A549 (cell line): ENCODE measurements at regions not wholly inside any gene's neighbourhood (a gene's known extent, or its start where the extent isn't known, plus 50 kb on each side); places are given as distances from the start of the nearest gene placed in this dataset.

Source experiments
- ATAC-seq, 2 experiments: fragments of 200-7000 bp in 1 of 2; fragments of >200 bp in 1 of 2; cut with Nextera tagmentation in 1 of 2; cut with Tn5 transposase in 1 of 2; 3 replicates each; pipeline versions ENCODE4 v1.8.0 to v1.9.1; 2018 to 2020; ENCODE audit warnings: mild to moderate bottlenecking in 1 of 2, moderate library complexity in 1 of 2
- CTCF ChIA-PET: fragments of 300-600 bp; sonication (Branson Sonifier 250); formaldehyde crosslinking; extraction: SDS; loops from one replicate; lab custom pipeline; 2021; ENCODE audit warnings: antibody characterized with exemption, inconsistent platforms; lab: Yijun Ruan, JAX
- POLR2A ChIA-PET: fragments of 350-600 bp; formaldehyde crosslinking; extraction: SDS; loops from one replicate; lab custom pipeline; 2021; ENCODE audit warnings: antibody characterized with exemption, inconsistent platforms; lab: Yijun Ruan, JAX
- DNase-seq, 2 experiments: peaks; one replicate each; pipeline versions ENCODE4 v3.0.0 to v3.0.0-alpha.2; 2011 to 2016; ENCODE audit warnings: low read depth in 1 of 2, low spot score in 1 of 2
- FAIRE-seq: peaks from 2 replicates; lab custom pipeline; 2011; peaks lifted over from hg19 to GRCh38; lab: Jason Lieb, UNC
- H3K27ac ChIP-seq, 2 experiments: fragments of >200 bp; sonication (Bioruptor Twin); formaldehyde crosslinking; 3 replicates each; pipeline ENCODE4 v1.5.1; 2016 to 2017
- H3K4me1 ChIP-seq: fragments of >200 bp; sonication (Bioruptor Twin); formaldehyde crosslinking; 3 replicates; pipeline ENCODE4 v1.6.1; 2016
- H3K4me2 ChIP-seq: fragments of >200 bp; sonication (Bioruptor Twin); formaldehyde crosslinking; 3 replicates; pipeline ENCODE4 v1.6.1; 2016
- H3K4me3 ChIP-seq: fragments of >200 bp; sonication (Bioruptor Twin); formaldehyde crosslinking; 3 replicates; pipeline ENCODE4 v1.5.1; 2016
- H3K9me3 ChIP-seq: fragments of >200 bp; sonication (Bioruptor Twin); formaldehyde crosslinking; 3 replicates; pipeline ENCODE4 v1.6.1; 2016
- BHLHE40 ChIP-seq: IDR thresholded peaks from 2 replicates; pipeline ENCODE4 v1.6.1; 2012; ENCODE audit warnings: low read depth, low read length, inconsistent platforms
- CBX2 ChIP-seq: fragments of 200-600 bp; sonication (generic); IDR thresholded peaks from 2 replicates; pipeline ENCODE4 v1.6.1; 2016; ENCODE audit warnings: low read depth, mild to moderate bottlenecking, borderline replicate concordance
- CBX8 ChIP-seq: fragments of 200-600 bp; sonication (generic); IDR thresholded peaks from 2 replicates; pipeline ENCODE4 v1.6.1; 2016
- CHD2 ChIP-seq: fragments of 150-350 bp; IDR thresholded peaks from 2 replicates; pipeline ENCODE4 v1.6.1; 2014; ENCODE audit warnings: low read length; ENCODE audit not compliant: partially characterized antibody
- CHD4 ChIP-seq: fragments of 200-600 bp; sonication (generic); IDR thresholded peaks from 2 replicates; pipeline ENCODE4 v1.6.1; 2016; ENCODE audit warnings: antibody characterized with exemption, mild to moderate bottlenecking, borderline replicate concordance
- EHF ChIP-seq: fragments of 250-450 bp; sonication (Bioruptor Pico); IDR thresholded peaks from 2 replicates; pipeline ENCODE4 v1.5.0; 2020; ENCODE audit warnings: mild to moderate bottlenecking
- EHMT2 ChIP-seq: fragments of 200-600 bp; sonication (generic); IDR thresholded peaks from 2 replicates; pipeline ENCODE4 v1.6.1; 2016; ENCODE audit warnings: antibody characterized with exemption, low read depth, mild to moderate bottlenecking, moderate library complexity
- ESRRA ChIP-seq: fragments of 150-350 bp; IDR thresholded peaks from 2 replicates; pipeline ENCODE4 v1.6.1; 2014; ENCODE audit warnings: mild to moderate bottlenecking, low read length, borderline replicate concordance
- FOXS1 ChIP-seq: fragments of 250-450 bp; sonication (Bioruptor Pico); IDR thresholded peaks from 2 replicates; pipeline ENCODE4 v1.5.0; 2020; ENCODE audit warnings: mild to moderate bottlenecking, moderate library complexity
- GATA3 ChIP-seq: IDR thresholded peaks from 2 replicates; pipeline ENCODE4 v1.6.1; 2012; ENCODE audit warnings: borderline replicate concordance
- HDAC2 ChIP-seq: fragments of 200-600 bp; sonication (generic); IDR thresholded peaks from 2 replicates; pipeline ENCODE4 v1.6.1; 2016
- HOXA7 ChIP-seq: fragments of 250-450 bp; sonication (Bioruptor Pico); IDR thresholded peaks from 2 replicates; pipeline ENCODE4 v1.5.0; 2020; ENCODE audit warnings: mild to moderate bottlenecking, moderate library complexity
- JUN ChIP-seq, 2 experiments: fragments of >200 bp; sonication (Bioruptor Twin); formaldehyde crosslinking; IDR thresholded peaks; 2 replicates in 1 of 2; 3 replicates in 1 of 2; pipeline ENCODE4 v1.6.1; 2016 to 2017
- JUNB ChIP-seq: fragments of >200 bp; sonication (Bioruptor Twin); formaldehyde crosslinking; IDR thresholded peaks from 2 replicates; pipeline ENCODE4 v1.6.1; 2016
- MYC ChIP-seq: IDR thresholded peaks from 2 replicates; pipeline ENCODE4 v1.6.1; 2012; ENCODE audit warnings: mild to moderate bottlenecking, inconsistent platforms, low read length, improper control_type of control experiment, borderline replicate concordance
- NPAS2 ChIP-seq: fragments of 250-450 bp; sonication (Bioruptor Pico); IDR thresholded peaks from 2 replicates; pipeline ENCODE4 v1.8.0; 2022; ENCODE audit warnings: mild to moderate bottlenecking, moderate library complexity, borderline replicate concordance
- POLR2A ChIP-seq: IDR thresholded peaks from 2 replicates; pipeline ENCODE4 v1.6.1; 2012; ENCODE audit warnings: mild to moderate bottlenecking, low read length
- POLR2AphosphoS2 ChIP-seq: conservative IDR thresholded peaks from 2 replicates; pipeline ENCODE4 v1.6.1; 2012; ENCODE audit warnings: low read length, improper control_type of control experiment, inconsistent platforms
- RARB ChIP-seq: fragments of 250-450 bp; sonication (Bioruptor Pico); IDR thresholded peaks from 2 replicates; pipeline ENCODE4 v1.8.0; 2021; ENCODE audit warnings: mild to moderate bottlenecking, moderate library complexity
- SMC3 ChIP-seq: fragments of >200 bp; sonication (Bioruptor Twin); formaldehyde crosslinking; IDR thresholded peaks from 3 replicates; pipeline ENCODE4 v1.6.1; 2018; ENCODE audit warnings: inconsistent platforms
- TFCP2L1 ChIP-seq: fragments of 250-450 bp; sonication (Bioruptor Pico); IDR thresholded peaks from 2 replicates; pipeline ENCODE4 v1.5.0; 2021; ENCODE audit warnings: mild to moderate bottlenecking
- TP53 ChIP-seq: fragments of 250-450 bp; sonication (Bioruptor Pico); IDR thresholded peaks from 2 replicates; pipeline ENCODE4 v1.5.0; 2021; ENCODE audit warnings: mild to moderate bottlenecking, moderate library complexity
- ZC3H11A ChIP-seq: fragments of 450-650 bp; IDR thresholded peaks from 2 replicates; pipeline ENCODE4 v1.6.1; 2014; ENCODE audit warnings: antibody characterized with exemption, mild to moderate bottlenecking
- ZFP36 ChIP-seq: fragments of 450-650 bp; IDR thresholded peaks from 2 replicates; pipeline ENCODE4 v1.6.1; 2014; ENCODE audit warnings: borderline replicate concordance; ENCODE audit not compliant: partially characterized antibody
- ZNF302 ChIP-seq: fragments of 250-450 bp; sonication (Bioruptor Pico); IDR thresholded peaks from 2 replicates; pipeline ENCODE4 v1.9.0; 2021; ENCODE audit warnings: inconsistent platforms, mild to moderate bottlenecking, moderate library complexity
- WGBS: methylation state at CpG from one replicate; pipeline ENCODE4 v1.1.6; 2017; ENCODE audit errors: missing lambda C conversion rate; 5-methylcytosine and 5-hydroxymethylcytosine counted together
- TF ChIP-seq, protein P1 (sequence below): IDR thresholded peaks from 2 replicates; pipeline ENCODE4 v1.6.1; 2012
- TF ChIP-seq, protein P2 (sequence below): IDR thresholded peaks from 2 replicates; pipeline ENCODE4 v1.6.1; 2012; ENCODE audit warnings: low read depth, borderline replicate concordance
- TF ChIP-seq, protein P3 (sequence below): fragments of 200-600 bp; sonication (generic); IDR thresholded peaks from 2 replicates; pipeline ENCODE4 v1.6.1; 2016; ENCODE audit warnings: antibody characterized with exemption, mild to moderate bottlenecking, moderate library complexity
- TF ChIP-seq, protein P4 (sequence below): fragments of 450-650 bp; IDR thresholded peaks from 2 replicates; pipeline ENCODE4 v1.6.1; 2014; ENCODE audit warnings: antibody characterized with exemption
- TF ChIP-seq, protein P5 (sequence below): fragments of >200 bp; sonication (Bioruptor Twin); formaldehyde crosslinking; IDR thresholded peaks from 3 replicates; pipeline ENCODE4 v1.5.1; 2016

DNA sequence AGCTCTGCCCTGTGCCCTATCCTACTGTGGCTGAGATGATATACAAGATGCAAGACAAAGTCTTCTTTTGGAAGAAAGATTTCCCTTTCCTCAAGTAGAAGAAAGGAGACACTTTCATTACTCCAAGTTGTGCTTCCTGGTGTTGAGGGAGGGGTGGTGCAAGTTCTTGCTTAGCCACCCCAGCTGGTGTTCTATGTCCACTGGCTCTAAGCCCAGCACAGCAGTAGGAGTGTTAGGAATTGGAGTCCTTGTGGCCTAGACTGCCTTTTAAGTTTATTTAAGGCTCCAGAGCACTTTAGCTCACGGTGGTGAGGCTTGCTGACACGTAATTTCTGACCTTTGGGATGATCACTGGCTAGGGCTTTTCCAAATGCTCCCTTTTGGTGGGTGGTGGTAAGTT, 109.7 kb downstream of the KIF2B start (continued):
- TF ChIP-seq POLR2AphosphoS2 (no peak), TFCP2L1 (CRISPR knock-in tag) (no peak), HOXA7 (no peak), CBX8 (no peak)
- TF ChIP-seq, protein P1, sequence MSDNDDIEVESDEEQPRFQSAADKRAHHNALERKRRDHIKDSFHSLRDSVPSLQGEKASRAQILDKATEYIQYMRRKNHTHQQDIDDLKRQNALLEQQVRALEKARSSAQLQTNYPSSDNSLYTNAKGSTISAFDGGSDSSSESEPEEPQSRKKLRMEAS = no peak
- TF ChIP-seq, protein P2, sequence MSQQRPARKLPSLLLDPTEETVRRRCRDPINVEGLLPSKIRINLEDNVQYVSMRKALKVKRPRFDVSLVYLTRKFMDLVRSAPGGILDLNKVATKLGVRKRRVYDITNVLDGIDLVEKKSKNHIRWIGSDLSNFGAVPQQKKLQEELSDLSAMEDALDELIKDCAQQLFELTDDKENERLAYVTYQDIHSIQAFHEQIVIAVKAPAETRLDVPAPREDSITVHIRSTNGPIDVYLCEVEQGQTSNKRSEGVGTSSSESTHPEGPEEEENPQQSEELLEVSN = no peak

DNA sequence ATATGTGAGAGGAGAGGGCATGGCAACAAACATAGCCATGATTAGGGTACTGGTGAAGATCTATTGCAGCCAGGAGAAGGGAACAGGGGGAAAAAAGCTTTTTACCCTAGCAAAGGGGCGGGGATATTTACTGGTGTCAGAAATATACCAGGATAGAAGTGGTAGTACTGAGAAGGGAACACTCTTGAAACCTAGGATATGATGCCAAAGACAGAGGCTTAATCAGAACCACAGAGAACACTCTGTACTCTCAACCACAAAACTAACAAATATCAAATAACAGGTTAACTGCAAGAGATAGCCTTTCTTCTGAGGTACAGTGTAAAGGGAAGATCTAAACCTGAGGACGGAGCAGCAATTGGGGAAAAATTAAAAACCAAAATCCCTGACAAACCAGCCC, 112.2 kb downstream of the KIF2B start:
- Histone ChIP-seq H3K27ac (no peak overlapping the region), H3K4me3 (no peak overlapping the region), H3K4me2 (no peak overlapping the region), H3K4me1 (no peaks in the 10 kb centered on the region), H3K9me3 (0 out of 3 replicates have a peak, but pooled peaks cover 8% of the 10 kb centered on the region)
- FAIRE-seq (no peak), ATAC-seq (no peak), DNase-seq (no peak)
- POLR2A ChIA-PET = no interaction called here
- TF ChIP-seq HDAC2 (no peak), HOXA7 (no peak), CHD4 (no peak), EHF (CRISPR knock-in tag) (no peak), JUN (IDR thresholded peaks at IDR 0.05) (no peak), GATA3 (no peak), ZFP36 (no peak), POLR2A (no peak), ESRRA (no peak), MYC (no peak), EHMT2 (no peak)
- CTCF ChIA-PET = no interaction called here
- WGBS = 3% methylated on average over 2 of the region's 2 CpGs

DNA sequence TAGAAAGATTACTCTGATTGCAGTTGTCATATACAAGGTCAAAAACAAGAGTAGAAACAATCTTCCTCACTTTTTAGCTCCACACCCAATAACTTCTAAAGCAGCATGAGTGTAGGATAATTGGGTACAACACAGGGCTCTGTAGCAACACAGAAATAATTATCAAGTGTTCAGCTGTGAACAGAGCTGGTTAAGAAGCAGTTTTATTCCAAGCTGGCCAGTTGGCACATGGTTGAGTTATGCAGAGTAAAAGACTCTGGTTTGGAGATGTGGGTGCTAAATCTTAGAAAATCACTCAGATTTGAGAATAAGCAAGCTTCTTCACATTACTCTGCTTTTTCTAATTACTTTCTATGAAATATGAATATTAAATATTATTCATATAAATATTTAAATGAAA, 118.5 kb downstream of the KIF2B start:
- ATAC-seq (no peak), FAIRE-seq (no peak)

More for the DNA sequence above, 118.5 kb downstream of the KIF2B start:
- no peaks in the 10 kb centered on the region for H3K4me1 ChIP-seq
- H3K4me3 ChIP-seq = no peak overlapping the region
- POLR2A ChIA-PET = no interaction called here
- TF ChIP-seq, protein P2 = no peak
- TF ChIP-seq, protein P3, sequence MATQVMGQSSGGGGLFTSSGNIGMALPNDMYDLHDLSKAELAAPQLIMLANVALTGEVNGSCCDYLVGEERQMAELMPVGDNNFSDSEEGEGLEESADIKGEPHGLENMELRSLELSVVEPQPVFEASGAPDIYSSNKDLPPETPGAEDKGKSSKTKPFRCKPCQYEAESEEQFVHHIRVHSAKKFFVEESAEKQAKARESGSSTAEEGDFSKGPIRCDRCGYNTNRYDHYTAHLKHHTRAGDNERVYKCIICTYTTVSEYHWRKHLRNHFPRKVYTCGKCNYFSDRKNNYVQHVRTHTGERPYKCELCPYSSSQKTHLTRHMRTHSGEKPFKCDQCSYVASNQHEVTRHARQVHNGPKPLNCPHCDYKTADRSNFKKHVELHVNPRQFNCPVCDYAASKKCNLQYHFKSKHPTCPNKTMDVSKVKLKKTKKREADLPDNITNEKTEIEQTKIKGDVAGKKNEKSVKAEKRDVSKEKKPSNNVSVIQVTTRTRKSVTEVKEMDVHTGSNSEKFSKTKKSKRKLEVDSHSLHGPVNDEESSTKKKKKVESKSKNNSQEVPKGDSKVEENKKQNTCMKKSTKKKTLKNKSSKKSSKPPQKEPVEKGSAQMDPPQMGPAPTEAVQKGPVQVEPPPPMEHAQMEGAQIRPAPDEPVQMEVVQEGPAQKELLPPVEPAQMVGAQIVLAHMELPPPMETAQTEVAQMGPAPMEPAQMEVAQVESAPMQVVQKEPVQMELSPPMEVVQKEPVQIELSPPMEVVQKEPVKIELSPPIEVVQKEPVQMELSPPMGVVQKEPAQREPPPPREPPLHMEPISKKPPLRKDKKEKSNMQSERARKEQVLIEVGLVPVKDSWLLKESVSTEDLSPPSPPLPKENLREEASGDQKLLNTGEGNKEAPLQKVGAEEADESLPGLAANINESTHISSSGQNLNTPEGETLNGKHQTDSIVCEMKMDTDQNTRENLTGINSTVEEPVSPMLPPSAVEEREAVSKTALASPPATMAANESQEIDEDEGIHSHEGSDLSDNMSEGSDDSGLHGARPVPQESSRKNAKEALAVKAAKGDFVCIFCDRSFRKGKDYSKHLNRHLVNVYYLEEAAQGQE = no peak
- TF ChIP-seq ZC3H11A = no peak
- no peak for TF ChIP-seq SMC3
- no peak for TF ChIP-seq RARB
- no peak for TF ChIP-seq GATA3
- TF ChIP-seq, protein P4, sequence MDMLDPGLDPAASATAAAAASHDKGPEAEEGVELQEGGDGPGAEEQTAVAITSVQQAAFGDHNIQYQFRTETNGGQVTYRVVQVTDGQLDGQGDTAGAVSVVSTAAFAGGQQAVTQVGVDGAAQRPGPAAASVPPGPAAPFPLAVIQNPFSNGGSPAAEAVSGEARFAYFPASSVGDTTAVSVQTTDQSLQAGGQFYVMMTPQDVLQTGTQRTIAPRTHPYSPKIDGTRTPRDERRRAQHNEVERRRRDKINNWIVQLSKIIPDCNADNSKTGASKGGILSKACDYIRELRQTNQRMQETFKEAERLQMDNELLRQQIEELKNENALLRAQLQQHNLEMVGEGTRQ = no peak
- no peak for TF ChIP-seq ESRRA
- no peak for TF ChIP-seq ZFP36
- no peak for TF ChIP-seq TP53
- no peak for TF ChIP-seq FOXS1 (CRISPR knock-in tag)
- TF ChIP-seq MYC = no peak
- no peak for TF ChIP-seq JUNB
- TF ChIP-seq CHD2 = no peak
- TF ChIP-seq TFCP2L1 (CRISPR knock-in tag) = no peak
- no peak for TF ChIP-seq CBX2
- no peak for TF ChIP-seq ZNF302 (CRISPR knock-in tag)
- no peak for TF ChIP-seq BHLHE40
- TF ChIP-seq, protein P5, sequence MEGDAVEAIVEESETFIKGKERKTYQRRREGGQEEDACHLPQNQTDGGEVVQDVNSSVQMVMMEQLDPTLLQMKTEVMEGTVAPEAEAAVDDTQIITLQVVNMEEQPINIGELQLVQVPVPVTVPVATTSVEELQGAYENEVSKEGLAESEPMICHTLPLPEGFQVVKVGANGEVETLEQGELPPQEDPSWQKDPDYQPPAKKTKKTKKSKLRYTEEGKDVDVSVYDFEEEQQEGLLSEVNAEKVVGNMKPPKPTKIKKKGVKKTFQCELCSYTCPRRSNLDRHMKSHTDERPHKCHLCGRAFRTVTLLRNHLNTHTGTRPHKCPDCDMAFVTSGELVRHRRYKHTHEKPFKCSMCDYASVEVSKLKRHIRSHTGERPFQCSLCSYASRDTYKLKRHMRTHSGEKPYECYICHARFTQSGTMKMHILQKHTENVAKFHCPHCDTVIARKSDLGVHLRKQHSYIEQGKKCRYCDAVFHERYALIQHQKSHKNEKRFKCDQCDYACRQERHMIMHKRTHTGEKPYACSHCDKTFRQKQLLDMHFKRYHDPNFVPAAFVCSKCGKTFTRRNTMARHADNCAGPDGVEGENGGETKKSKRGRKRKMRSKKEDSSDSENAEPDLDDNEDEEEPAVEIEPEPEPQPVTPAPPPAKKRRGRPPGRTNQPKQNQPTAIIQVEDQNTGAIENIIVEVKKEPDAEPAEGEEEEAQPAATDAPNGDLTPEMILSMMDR = no peak
- no peak for TF ChIP-seq NPAS2 (CRISPR knock-in tag)
- TF ChIP-seq, all 56 proteins: peak for 0
- Histone ChIP-seq H3K27ac (no peak overlapping the region), H3K9me3 (0 out of 3 replicates have a peak, but pooled peaks cover 3% of the 10 kb centered on the region), H3K4me2 (no peak overlapping the region)
- CTCF ChIA-PET = no interaction called here
- no peak for DNase-seq
